CD4-positive, alpha-beta memory T cell (primary cell): ENCODE measurements at regions not wholly inside any gene's neighbourhood (a gene's known extent, or its start where the extent isn't known, plus 50 kb on each side); places are given as distances from the start of the nearest gene placed in this dataset.

Experiments
- CTCF ChIA-PET: fragments of 350-600 bp; sonication (Branson Sonifier 250); formaldehyde crosslinking; loops from one replicate; lab custom pipeline; 2021; ENCODE audit warnings: inconsistent platforms; ENCODE audit not compliant: partially characterized antibody; lab: Charles Lee
- POLR2A ChIA-PET: fragments of 350-600 bp; sonication (Branson Sonifier 250); formaldehyde crosslinking; loops from one replicate; lab custom pipeline; 2021; ENCODE audit not compliant: partially characterized antibody; lab: Charles Lee
- DNase-seq, 5 donors: peaks; one replicate each; pipeline versions ENCODE4 v3.0.0 to v3.0.0-alpha.2; 2020 to 2022; ENCODE audit warnings: mixed read lengths in 1 of 5
- H3K27ac ChIP-seq: one replicate; pipeline ENCODE4 v1.7.0; 2013; ENCODE audit warnings: low read depth, low read length
- H3K27me3 ChIP-seq: 2 replicates; pipeline ENCODE4 v1.7.0; 2013; ENCODE audit warnings: mild to moderate bottlenecking, low read length, moderate library complexity; ENCODE audit not compliant: insufficient read depth
- H3K36me3 ChIP-seq: 2 replicates; pipeline ENCODE4 v1.7.0; 2013; ENCODE audit warnings: mild to moderate bottlenecking, low read length, moderate library complexity; ENCODE audit not compliant: insufficient read depth
- H3K4me1 ChIP-seq: 2 replicates; pipeline ENCODE4 v1.7.0; 2013; ENCODE audit warnings: mild to moderate bottlenecking, low read length, moderate library complexity; ENCODE audit not compliant: insufficient read depth
- H3K4me3 ChIP-seq, 2 donors: one replicate each; pipeline ENCODE4 v1.7.0; 2013; ENCODE audit warnings: low read length in 2 of 2, mild to moderate bottlenecking in 1 of 2
- H3K9me3 ChIP-seq, 2 donors: one replicate each; pipeline ENCODE4 v1.7.0; 2013; ENCODE audit warnings: low read length in 2 of 2, control low read depth in 1 of 2; ENCODE audit not compliant: control insufficient read depth in 1 of 2
- H3K27ac Mint-ChIP-seq, 7 donors: one replicate each; pipeline ENCODE4 v1.8.0; 2020 to 2021; ENCODE audit warnings: mixed read lengths in 7 of 7, mild to moderate bottlenecking in 6 of 7, inconsistent platforms in 3 of 7, moderate library complexity in 3 of 7
- H3K27me3 Mint-ChIP-seq, 2 donors: one replicate each; pipeline ENCODE4 v1.8.0; 2020 to 2021; ENCODE audit warnings: mixed read lengths in 2 of 2
- H3K36me3 Mint-ChIP-seq, 2 donors: one replicate each; pipeline ENCODE4 v1.8.0; 2020 to 2021; ENCODE audit warnings: mixed read lengths in 2 of 2, inconsistent platforms in 1 of 2, mild to moderate bottlenecking in 1 of 2
- H3K4me1 Mint-ChIP-seq, 4 donors: one replicate each; pipeline ENCODE4 v1.8.0; 2020 to 2021; ENCODE audit warnings: mixed read lengths in 4 of 4, mild to moderate bottlenecking in 1 of 4
- H3K4me3 Mint-ChIP-seq, 8 donors: one replicate each; pipeline ENCODE4 v1.8.0; 2020 to 2021; ENCODE audit warnings: mixed read lengths in 8 of 8, mild to moderate bottlenecking in 7 of 8, moderate library complexity in 6 of 8, inconsistent platforms in 3 of 8
- H3K9me3 Mint-ChIP-seq, 8 donors: one replicate each; pipeline ENCODE4 v1.8.0; 2020 to 2021; ENCODE audit warnings: mixed read lengths in 8 of 8, mild to moderate bottlenecking in 5 of 8, inconsistent platforms in 3 of 8, moderate library complexity in 1 of 8
- intact Hi-C: fragments of 100-400 bp; cut with micrococcal nuclease; formaldehyde crosslinking; loops from one replicate; pipeline ENCODE4 v1.15.1; 2023

DNA sequence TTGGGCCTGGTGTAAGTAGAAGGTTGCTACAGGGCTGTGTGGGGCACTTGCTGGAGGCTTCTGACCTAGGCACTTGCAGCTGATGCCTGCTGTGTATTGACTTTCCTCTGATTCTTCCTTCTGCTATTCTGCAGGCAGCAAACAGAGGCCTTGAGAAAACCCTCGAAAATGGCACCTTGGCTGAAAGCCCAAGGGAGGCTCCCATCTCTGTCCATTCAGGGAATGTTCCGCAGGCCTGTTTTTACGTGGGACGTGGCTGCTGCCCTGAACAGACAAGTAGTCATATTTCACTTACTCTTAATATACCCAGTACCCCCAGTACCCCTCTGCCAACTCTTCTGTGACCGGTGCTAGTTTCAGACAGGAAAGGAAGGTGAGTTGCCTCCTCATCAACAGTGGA is 664.7 kb downstream of the INHBA start:
- Histone ChIP-seq H3K4me3 (no peak overlapping the region), H3K36me3 (no peaks in the 10 kb centered on the region), H3K9me3 (no peaks in the 10 kb centered on the region), H3K27me3 (no peaks in the 10 kb centered on the region), H3K4me1 (no peaks in the 10 kb centered on the region), H3K27ac (no peak overlapping the region)
- intact Hi-C loops: no loop called here
- no peaks in the 10 kb centered on the region for H3K36me3 Mint-ChIP-seq
- peaks cover 0 to 25% (median 15%) of the 10 kb centered on the region in 8 donors for H3K9me3 Mint-ChIP-seq
- no peak overlapping the region for H3K27ac Mint-ChIP-seq
- no peak overlapping the region for H3K4me3 Mint-ChIP-seq
- no peaks in the 10 kb centered on the region for H3K27me3 Mint-ChIP-seq
- H3K4me1 Mint-ChIP-seq: no peaks in the 10 kb centered on the region
- CTCF ChIA-PET: no interaction called here
- POLR2A ChIA-PET: no interaction called here
- no peak for DNase-seq

DNA sequence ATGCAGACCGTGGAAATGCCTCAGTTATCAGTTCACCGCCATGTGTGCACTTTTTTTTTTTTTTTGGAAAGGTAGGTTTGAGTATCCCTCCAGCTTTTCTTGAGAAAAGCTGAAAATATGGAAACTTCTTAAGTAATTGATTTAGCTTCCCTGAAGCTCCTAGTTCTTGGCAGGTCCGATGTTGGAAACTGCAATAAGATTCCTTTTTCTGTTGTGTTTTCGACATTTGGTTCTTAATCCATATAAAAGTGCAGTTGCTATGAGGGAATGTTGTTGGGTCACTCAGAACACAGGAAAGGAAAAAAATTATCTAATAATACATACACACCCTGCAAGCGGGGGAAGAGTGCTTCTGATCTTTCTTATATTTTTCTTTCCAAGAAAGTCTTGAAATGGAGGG is 665.2 kb downstream of the INHBA start:
- H3K4me1 Mint-ChIP-seq: no peaks in the 10 kb centered on the region
- Histone ChIP-seq H3K27me3 (no peaks in the 10 kb centered on the region), H3K4me3 (no peak overlapping the region), H3K27ac (no peak overlapping the region), H3K36me3 (no peaks in the 10 kb centered on the region), H3K9me3 (no peaks in the 10 kb centered on the region), H3K4me1 (no peaks in the 10 kb centered on the region)
- no peak overlapping the region for H3K4me3 Mint-ChIP-seq
- CTCF ChIA-PET: no interaction called here
- POLR2A ChIA-PET: no interaction called here
- H3K36me3 Mint-ChIP-seq: no peaks in the 10 kb centered on the region
- intact Hi-C loops: no loop called here
- H3K27ac Mint-ChIP-seq: no peak overlapping the region
- DNase-seq: no peak
- no peaks in the 10 kb centered on the region for H3K27me3 Mint-ChIP-seq
- peaks cover 0 to 22% (median 13%) of the 10 kb centered on the region in 8 donors for H3K9me3 Mint-ChIP-seq

DNA sequence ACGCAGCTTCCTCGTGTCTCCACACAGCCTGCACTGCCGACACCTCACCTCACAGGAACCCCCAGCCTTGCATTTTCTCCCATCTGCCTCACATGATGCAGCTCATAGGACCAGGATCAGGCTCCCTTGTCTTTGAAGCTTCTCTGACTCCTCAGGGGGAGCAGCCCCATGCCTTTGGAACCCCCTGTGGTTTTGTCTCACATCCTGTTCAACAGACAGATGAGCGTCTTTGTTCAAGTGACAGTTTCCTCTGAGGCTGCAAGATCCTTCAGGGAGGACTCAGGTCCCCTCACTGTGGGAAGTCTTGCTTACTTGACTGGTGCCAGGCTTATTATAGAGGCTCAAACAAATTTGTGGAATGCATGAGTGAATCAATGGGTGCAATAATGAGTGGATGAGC is 667.1 kb downstream of the INHBA start:
- no peaks in the 10 kb centered on the region for H3K27me3 ChIP-seq
- H3K4me1 ChIP-seq: no peaks in the 10 kb centered on the region
- intact Hi-C loops: no loop called here
- DNase-seq: no peak
- H3K36me3 Mint-ChIP-seq: no peaks in the 10 kb centered on the region
- H3K4me3 Mint-ChIP-seq: no peak overlapping the region
- ChIA-PET CTCF (no interaction called here), POLR2A (no interaction called here)
- H3K4me1 Mint-ChIP-seq: no peaks in the 10 kb centered on the region
- peaks cover 0 to 19% (median 15%) of the 10 kb centered on the region in 8 donors for H3K9me3 Mint-ChIP-seq
- H3K27ac ChIP-seq: no peak overlapping the region
- no peak overlapping the region for H3K27ac Mint-ChIP-seq
- no peak overlapping the region for H3K4me3 ChIP-seq
- no peaks in the 10 kb centered on the region for H3K9me3 ChIP-seq
- no peaks in the 10 kb centered on the region for H3K27me3 Mint-ChIP-seq
- no peaks in the 10 kb centered on the region for H3K36me3 ChIP-seq

DNA sequence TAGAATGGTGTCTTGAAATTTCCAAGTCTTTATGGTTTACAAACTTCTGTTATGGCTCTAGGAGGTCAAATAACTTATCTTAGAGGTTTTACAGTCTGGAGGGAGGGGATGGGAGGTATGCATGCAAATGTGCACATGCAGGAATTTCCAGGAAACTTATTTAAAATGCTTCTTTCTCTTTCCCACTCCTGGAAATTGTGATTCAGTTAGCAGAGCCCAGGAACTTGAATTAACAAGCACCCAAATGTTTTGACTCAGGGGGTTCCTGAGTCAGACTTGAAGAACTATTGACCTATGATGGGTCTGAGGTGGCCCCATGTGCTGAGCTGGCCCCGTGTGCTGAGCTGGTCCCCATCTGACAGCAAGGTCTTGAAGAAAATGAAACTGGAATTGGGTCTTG is 669.4 kb downstream of the INHBA start:
- Mint-ChIP-seq H3K9me3 (peaks cover 0 to 21% (median 12%) of the 10 kb centered on the region in 8 donors), H3K4me1 (no peaks in the 10 kb centered on the region), H3K27me3 (no peaks in the 10 kb centered on the region), H3K27ac (no peak overlapping the region), H3K4me3 (no peak overlapping the region), H3K36me3 (no peaks in the 10 kb centered on the region)
- no peaks in the 10 kb centered on the region for H3K36me3 ChIP-seq
- no peak overlapping the region for H3K4me3 ChIP-seq
- DNase-seq: no peak
- ChIA-PET POLR2A (no interaction called here), CTCF (no interaction called here)
- intact Hi-C loops: no loop called here
- no peaks in the 10 kb centered on the region for H3K27me3 ChIP-seq
- H3K27ac ChIP-seq: no peak overlapping the region
- no peaks in the 10 kb centered on the region for H3K4me1 ChIP-seq
- H3K9me3 ChIP-seq: no peaks in the 10 kb centered on the region

DNA sequence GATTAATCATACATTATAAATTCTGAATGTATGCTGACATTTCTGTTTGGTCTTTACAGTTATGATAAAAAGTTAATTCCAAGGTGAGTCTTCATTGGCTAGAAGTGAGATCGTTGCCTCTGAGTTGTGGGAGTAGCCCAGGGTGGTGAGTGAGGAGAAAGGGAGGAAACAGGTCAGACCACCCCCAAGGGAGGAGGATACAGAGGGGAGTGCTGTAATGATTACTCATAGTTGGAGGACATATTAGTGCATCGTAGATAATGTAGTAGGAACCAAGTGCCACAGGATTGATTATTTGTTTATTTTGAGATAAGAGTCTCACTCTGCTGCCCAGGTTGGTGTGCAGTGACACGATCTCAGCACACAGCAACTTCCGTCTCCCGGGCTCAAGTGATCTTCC is 672.2 kb downstream of the INHBA start:
- DNase-seq: no peak
- ChIA-PET CTCF (no interaction called here), POLR2A (no interaction called here)
- Mint-ChIP-seq H3K4me1 (no peaks in the 10 kb centered on the region), H3K27ac (no peak overlapping the region), H3K9me3 (peaks cover 0 to 16% (median 12%) of the 10 kb centered on the region in 8 donors), H3K36me3 (no peaks in the 10 kb centered on the region), H3K4me3 (no peak overlapping the region), H3K27me3 (no peaks in the 10 kb centered on the region)
- Histone ChIP-seq H3K4me3 (no peak overlapping the region), H3K36me3 (no peaks in the 10 kb centered on the region), H3K4me1 (no peaks in the 10 kb centered on the region), H3K27me3 (no peaks in the 10 kb centered on the region), H3K9me3 (no peaks in the 10 kb centered on the region), H3K27ac (no peak overlapping the region)
- intact Hi-C loops: no loop called here

DNA sequence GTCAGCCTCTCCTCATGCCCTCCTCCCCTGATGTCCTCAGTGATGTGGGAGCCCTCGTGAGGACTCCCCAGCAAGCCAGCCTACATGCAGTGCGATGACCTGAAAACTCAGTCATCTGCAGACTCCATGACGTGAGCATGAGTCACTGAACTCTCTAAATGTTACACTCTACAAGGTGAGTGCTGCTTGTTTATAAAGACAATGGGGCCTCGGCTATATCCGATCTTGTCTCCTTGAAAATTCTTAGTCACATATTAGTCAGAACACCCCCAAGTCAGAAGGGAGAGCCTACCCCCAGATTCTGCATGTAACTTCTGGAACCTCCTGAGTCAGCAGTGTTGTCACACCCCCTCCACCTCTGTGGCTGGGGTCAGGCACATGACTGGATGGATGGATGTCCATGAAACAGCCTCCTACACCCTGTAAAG is 673.8 kb downstream of the INHBA start:
- Histone ChIP-seq H3K36me3 (no peaks in the 10 kb centered on the region), H3K27me3 (no peaks in the 10 kb centered on the region), H3K4me3 (no peak overlapping the region), H3K27ac (no peak overlapping the region), H3K4me1 (no peaks in the 10 kb centered on the region), H3K9me3 (no peaks in the 10 kb centered on the region)
- DNase-seq: no peak
- H3K4me3 Mint-ChIP-seq: no peak overlapping the region
- no peak overlapping the region for H3K27ac Mint-ChIP-seq
- H3K4me1 Mint-ChIP-seq: no peaks in the 10 kb centered on the region
- CTCF ChIA-PET: no interaction called here
- intact Hi-C loops: no loop called here
- H3K36me3 Mint-ChIP-seq: no peaks in the 10 kb centered on the region
- POLR2A ChIA-PET: no interaction called here
- H3K9me3 Mint-ChIP-seq: peaks cover 0 to 18% (median 10%) of the 10 kb centered on the region in 8 donors
- no peaks in the 10 kb centered on the region for H3K27me3 Mint-ChIP-seq

DNA sequence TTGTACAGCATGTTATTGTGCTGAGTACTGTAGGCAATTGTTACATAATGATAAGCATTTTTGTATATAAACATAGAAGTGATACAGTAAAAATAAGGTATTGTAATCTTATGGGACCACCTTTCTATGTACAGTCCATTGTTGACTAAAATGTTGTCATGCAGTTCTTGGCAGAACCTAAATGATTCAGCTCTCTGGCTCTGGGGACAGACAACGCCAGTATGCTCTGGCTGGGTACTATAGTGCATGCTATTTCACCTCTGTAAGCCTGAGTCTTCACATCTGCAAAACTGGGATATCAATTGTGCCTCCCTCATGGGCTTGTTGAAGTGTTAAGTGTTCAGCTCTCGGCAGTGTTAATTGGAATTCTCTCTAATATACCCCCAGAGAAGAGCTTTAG is 674.3 kb downstream of the INHBA start:
- ChIA-PET POLR2A (no interaction called here), CTCF (no interaction called here)
- Histone ChIP-seq H3K27ac (no peak overlapping the region), H3K4me1 (no peaks in the 10 kb centered on the region), H3K4me3 (no peak overlapping the region), H3K36me3 (no peaks in the 10 kb centered on the region), H3K9me3 (no peaks in the 10 kb centered on the region), H3K27me3 (no peaks in the 10 kb centered on the region)
- no peak overlapping the region for H3K4me3 Mint-ChIP-seq
- H3K9me3 Mint-ChIP-seq: peaks cover 0 to 14% (median 9%) of the 10 kb centered on the region in 8 donors
- no peak overlapping the region for H3K27ac Mint-ChIP-seq
- DNase-seq: no peak
- no peaks in the 10 kb centered on the region for H3K36me3 Mint-ChIP-seq
- intact Hi-C loops: no loop called here
- H3K4me1 Mint-ChIP-seq: no peaks in the 10 kb centered on the region
- H3K27me3 Mint-ChIP-seq: no peaks in the 10 kb centered on the region
